Activated CD8-positive, alpha-beta memory T cell treated with anti-CD3 and anti-CD28 coated beads, Interleukin-2, amount 10 ng/mL, durations not matched to agents 7 days and 5 days (primary cell): ENCODE measurements at regions not wholly inside any gene's neighbourhood (a gene's known extent, or its start where the extent isn't known, plus 50 kb on each side); places are given as distances from the start of the nearest gene placed in this dataset.
A peak's percentile ranks its signal among the peaks of the same experiment; 100 is the strongest.

Experiments
- ATAC-seq: fragments of 150-1000 bp; cut with Tn5 transposase; one replicate; pipeline ENCODE4 v1.10.0; 2021; ENCODE audit warnings: moderate library complexity
- CTCF ChIA-PET: fragments of 350-600 bp; sonication (Branson Sonifier 250); formaldehyde crosslinking; loops from one replicate; lab custom pipeline; 2021; ENCODE audit warnings: antibody characterized with exemption; lab: Charles Lee
- DNase-seq: peaks from one replicate; pipeline ENCODE4 v3.0.0-alpha.2; 2020
- H3K27ac Mint-ChIP-seq: one replicate; pipeline ENCODE4 v1.8.0; 2021; ENCODE audit warnings: mild to moderate bottlenecking, mixed read lengths
- H3K27me3 Mint-ChIP-seq: one replicate; pipeline ENCODE4 v1.8.0; 2021; ENCODE audit warnings: mixed read lengths
- H3K36me3 Mint-ChIP-seq: one replicate; pipeline ENCODE4 v1.8.0; 2021; ENCODE audit warnings: mild to moderate bottlenecking, mixed read lengths
- H3K4me1 Mint-ChIP-seq: one replicate; pipeline ENCODE4 v1.8.0; 2021; ENCODE audit warnings: mixed read lengths
- H3K4me3 Mint-ChIP-seq: one replicate; pipeline ENCODE4 v1.8.0; 2021; ENCODE audit warnings: mild to moderate bottlenecking, moderate library complexity, mixed read lengths
- H3K9me3 Mint-ChIP-seq: one replicate; pipeline ENCODE4 v1.8.0; 2022; ENCODE audit warnings: low read depth, mixed read lengths

- Mint-ChIP-seq H3K4me3 (no peak overlapping the region), H3K27ac (peak overlapping the region; percentile 67), H3K36me3 (peaks cover 4% of the 10 kb centered on the region), H3K27me3 (peaks cover under 1% of the 10 kb centered on the region), H3K9me3 (peaks cover 3% of the 10 kb centered on the region), H3K4me1 (peaks cover 48% of the 10 kb centered on the region)
- CTCF ChIA-PET, result interaction anchor here (1.0 to 4.3 kb wide), 9 partner anchors 32 to 179 kb away, joined by 3 to 21 read pairs (median 3); partner anchors contain the start of gene ADAM17
- ATAC-seq (peak; percentile 51), DNase-seq (peak; percentile 83)
These were observed 104.5 kb upstream of the YWHAQ start for GRCh38 chr2:9735335-9735734.

DNA sequence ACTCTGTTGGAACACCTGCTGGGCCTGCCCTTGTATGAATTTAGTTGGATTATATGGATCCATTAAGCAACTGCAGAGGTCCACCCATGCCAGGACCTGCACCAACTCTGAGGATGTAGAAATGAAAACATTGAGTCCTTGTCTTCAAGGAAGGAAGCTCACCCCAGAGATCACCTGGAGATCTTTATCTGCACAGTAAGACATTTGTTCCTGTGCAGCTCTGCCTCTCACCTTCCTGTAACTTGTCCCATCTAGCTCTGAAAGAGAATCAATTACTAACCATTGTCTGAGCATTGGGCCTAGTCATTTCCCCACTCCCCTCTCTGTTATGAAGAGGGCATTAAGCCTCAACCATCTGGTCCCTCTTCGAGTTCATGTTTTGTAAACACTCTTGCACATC, 105.2 kb upstream of the YWHAQ start:
- H3K27ac Mint-ChIP-seq, result peak overlapping the region; percentile 67
- CTCF ChIA-PET, result interaction anchor here (1.0 to 4.3 kb wide), 11 partner anchors 16 to 262 kb away, joined by 3 to 21 read pairs (median 5); partner anchors contain the start of gene ADAM17

DNA sequence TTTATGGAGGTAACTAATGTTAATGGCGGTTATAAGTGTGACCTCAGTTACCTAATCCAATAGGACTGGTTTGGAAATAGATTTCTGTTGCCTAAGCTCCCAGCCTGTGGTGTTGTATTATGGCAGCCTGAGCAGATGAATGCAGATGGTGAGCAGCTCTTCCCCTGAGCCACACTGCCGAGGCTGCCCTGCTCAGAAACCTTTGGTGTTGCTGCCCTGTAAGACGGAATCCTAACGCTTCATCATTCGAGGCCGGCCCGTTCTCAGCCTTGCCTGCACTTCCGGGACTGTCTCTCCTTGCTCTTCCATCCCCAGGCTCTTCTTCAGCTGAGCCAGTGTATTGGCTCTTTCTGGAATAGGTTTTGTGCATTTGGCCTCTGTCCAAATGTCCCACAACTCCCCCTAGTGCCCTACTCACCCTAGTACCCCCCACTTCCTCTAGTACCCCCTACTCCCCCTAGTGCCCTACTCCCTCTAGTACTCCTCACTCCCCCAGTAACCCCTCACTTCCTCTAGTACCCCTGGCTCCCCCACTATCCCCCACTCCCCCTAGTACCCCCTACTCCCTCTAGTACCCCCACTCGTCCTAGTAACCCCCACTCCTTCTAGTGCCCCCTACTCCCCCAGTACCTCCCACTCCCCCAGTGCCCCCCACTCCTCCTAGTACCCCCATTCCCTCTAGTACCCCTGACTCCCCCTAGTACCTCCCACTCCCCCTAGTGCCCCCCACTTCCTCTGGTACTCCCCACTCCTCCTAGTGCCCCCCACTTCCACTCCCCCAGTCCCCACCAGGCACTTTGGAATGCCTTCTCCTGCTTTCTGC, 106.0 kb upstream of the TAF1B start:
- Mint-ChIP-seq H3K27ac (peak overlapping the region; percentile 67), H3K4me1 (peaks cover 48% of the 10 kb centered on the region), H3K9me3 (peaks cover 3% of the 10 kb centered on the region), H3K4me3 (no peak overlapping the region), H3K36me3 (peaks cover 5% of the 10 kb centered on the region), H3K27me3 (no peaks in the 10 kb centered on the region)
- DNase-seq, result peak; percentile 49
- CTCF ChIA-PET, result interaction anchor here (0.7 to 4.3 kb wide), 11 partner anchors 11 to 263 kb away, joined by 3 to 21 read pairs (median 4); partner anchors contain the start of gene ADAM17
- ATAC-seq, result peak; percentile 22

More for the DNA sequence above, 105.2 kb upstream of the YWHAQ start:
- Mint-ChIP-seq H3K27me3 (no peaks in the 10 kb centered on the region), H3K9me3 (peaks cover 3% of the 10 kb centered on the region), H3K4me3 (no peak overlapping the region), H3K4me1 (peaks cover 48% of the 10 kb centered on the region), H3K36me3 (peaks cover 4% of the 10 kb centered on the region)
- ATAC-seq (peak; percentile 35), DNase-seq (no peak)

DNA sequence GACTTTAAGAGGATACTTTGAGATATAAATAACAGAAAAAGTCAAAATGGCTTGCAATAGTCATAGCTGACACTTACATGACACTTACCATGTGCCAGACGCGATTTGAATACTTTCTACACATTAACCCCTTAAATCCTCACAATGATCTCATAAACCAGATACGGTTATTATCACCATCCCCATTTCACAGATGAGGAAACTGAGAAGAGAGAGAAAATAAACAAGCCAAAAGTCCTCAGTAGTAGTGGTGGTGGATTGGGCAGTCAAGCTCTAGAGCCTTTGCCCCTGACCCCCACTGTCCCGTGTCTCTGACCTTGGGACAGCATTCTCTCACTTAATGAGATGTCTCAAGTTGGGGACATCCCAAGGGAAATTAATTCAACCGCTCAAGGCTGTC, 105.2 kb upstream of the TAF1B start:
- H3K27me3 Mint-ChIP-seq, result no peaks in the 10 kb centered on the region
- peaks cover 44% of the 10 kb centered on the region for H3K4me1 Mint-ChIP-seq
- DNase-seq, result no peak
- CTCF ChIA-PET, result interaction anchor here (0.7 to 4.3 kb wide), 3 partner anchors 11 to 35 kb away, joined by 4 to 21 read pairs (median 5); no protein-coding TSS in a partner anchor
- H3K4me3 Mint-ChIP-seq, result no peak overlapping the region
- no peak overlapping the region for H3K27ac Mint-ChIP-seq
- H3K9me3 Mint-ChIP-seq, result peaks cover 3% of the 10 kb centered on the region
- ATAC-seq, result no peak
- peaks cover 5% of the 10 kb centered on the region for H3K36me3 Mint-ChIP-seq

DNA sequence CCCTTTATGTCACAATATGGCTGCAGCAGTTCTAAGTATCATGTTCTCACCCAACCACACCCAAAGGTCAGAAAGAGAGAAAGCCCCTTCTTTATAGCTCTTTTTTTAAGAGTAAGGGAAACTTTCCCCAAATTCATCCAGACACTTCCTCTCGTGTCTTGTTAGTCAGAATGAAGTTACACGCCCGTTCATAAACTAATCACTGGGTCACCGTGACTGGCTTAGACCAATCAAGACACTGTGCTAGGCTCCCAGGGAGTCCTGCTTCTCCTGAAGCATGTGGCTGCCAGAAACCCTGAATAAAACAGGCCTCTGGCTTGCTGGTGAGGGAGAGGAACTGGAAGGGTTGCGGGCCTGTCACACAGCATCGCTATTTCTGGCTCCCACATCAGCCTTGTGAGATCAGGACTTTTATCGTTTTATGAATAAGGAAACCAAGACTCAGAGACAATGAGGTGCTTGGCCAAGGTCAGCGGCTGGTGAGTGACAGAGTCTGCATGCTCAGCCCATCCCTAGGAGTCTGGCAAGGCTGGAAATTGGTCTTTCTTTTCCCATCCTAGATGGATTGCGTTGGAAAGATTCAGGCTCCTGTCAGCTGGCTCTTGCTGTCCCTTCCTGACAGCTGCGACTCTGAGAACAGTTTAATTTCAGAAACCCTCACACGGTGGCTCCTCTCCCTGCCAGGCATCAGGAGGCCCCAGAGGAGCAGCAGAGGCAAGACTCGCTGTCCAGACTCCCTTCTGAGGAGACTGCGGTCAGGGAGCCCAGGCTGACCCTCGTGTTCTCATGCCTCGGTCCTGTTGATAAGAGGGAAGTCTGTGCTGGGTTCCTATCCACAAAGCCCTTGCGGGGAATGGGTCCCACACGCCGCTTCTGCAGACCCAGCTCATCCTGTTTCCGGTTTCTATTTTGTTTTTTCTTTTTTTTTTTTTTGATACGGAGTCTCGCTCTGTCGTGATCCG, 104.5 kb upstream of the TAF1B start:
- Mint-ChIP-seq H3K27me3 (peaks cover 2% of the 10 kb centered on the region), H3K36me3 (peaks cover 5% of the 10 kb centered on the region), H3K4me1 (peaks cover 44% of the 10 kb centered on the region), H3K27ac (peak overlapping the region; percentile 89), H3K4me3 (peak overlapping the region; percentile 47), H3K9me3 (peaks cover 3% of the 10 kb centered on the region)
- CTCF ChIA-PET, result interaction anchor here (1.7 to 4.3 kb wide), 2 partner anchors 27 to 35 kb away, joined by 5 to 21 read pairs; no protein-coding TSS in a partner anchor
- ATAC-seq (peak; percentile 5), DNase-seq (no peak)

DNA sequence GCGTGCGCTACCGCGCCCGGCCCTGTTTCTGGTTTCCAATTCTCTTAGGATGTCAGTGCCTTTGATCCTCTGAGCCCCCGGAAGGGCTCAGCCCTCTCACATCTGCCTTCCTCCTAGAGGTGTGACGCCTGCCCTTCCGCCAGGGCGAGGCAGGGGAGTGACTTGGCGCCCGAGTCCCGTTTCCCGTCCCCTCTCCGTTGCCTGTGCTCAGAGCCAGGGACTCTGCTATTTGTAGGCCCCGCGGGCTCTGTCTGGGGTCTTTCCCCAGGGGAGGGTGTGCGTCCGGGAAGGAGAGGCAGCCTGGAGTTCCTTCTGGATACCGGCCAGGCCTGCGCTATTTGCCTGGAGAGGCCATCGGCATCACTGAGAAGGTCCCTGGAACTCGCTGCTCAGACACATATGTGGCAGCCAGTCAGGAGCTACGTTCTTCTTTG, 103.7 kb upstream of the TAF1B start:
- Mint-ChIP-seq H3K9me3 (no peaks in the 10 kb centered on the region), H3K4me1 (peaks cover 44% of the 10 kb centered on the region), H3K27ac (peak overlapping the region; percentile 89), H3K36me3 (peaks cover 1% of the 10 kb centered on the region), H3K4me3 (peak overlapping the region; percentile 47), H3K27me3 (peaks cover 2% of the 10 kb centered on the region)
- DNase-seq (peak; percentile 72), ATAC-seq (peak; percentile 73)
- CTCF ChIA-PET, result interaction anchor here (1.7 kb wide), 1 partner anchor 27 kb away, joined by 5 read pairs; no protein-coding TSS in a partner anchor

DNA sequence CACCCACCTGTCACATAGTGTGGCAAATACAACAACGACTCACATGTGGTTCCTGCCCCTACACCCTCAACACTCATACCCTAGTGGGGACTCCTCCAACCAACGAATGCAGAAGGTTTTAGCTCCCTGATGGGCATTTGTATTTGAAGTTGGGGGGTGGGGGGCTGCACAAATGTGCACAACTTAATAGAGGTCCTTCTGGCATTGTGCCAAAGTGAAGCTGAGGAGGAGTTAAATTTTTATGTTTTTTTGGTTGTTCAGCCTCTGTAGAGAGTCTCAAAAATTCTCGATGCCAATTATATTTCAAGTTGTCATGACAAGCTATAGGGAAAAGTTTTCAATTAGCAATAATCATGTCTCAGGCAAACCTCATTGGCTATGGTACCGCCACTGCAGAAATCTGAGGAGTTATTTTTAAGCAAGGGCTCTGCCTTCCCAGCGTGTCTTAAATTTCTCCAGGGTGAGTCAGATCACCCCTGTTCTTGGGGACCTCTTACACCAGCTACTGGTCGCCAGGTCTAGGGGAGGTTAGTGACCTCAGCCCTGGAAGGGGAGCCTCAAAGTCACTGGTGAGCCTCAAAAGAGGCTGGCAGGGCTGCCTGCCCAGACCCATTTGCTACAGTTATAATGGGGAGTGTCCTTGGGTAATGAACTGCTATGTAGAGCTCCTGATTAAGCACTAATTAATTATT, 102.7 kb upstream of the TAF1B start:
- H3K9me3 Mint-ChIP-seq, result no peaks in the 10 kb centered on the region
- no peak overlapping the region for H3K4me3 Mint-ChIP-seq
- peaks cover 36% of the 10 kb centered on the region for H3K4me1 Mint-ChIP-seq
- no peak for DNase-seq
- no peak for ATAC-seq
- peaks cover 1% of the 10 kb centered on the region for H3K36me3 Mint-ChIP-seq
- CTCF ChIA-PET, result interaction anchor here (1.2 kb wide), 1 partner anchor 10 kb away, joined by 5 read pairs; no protein-coding TSS in a partner anchor
- H3K27ac Mint-ChIP-seq, result no peak overlapping the region
- H3K27me3 Mint-ChIP-seq, result peaks cover 2% of the 10 kb centered on the region

DNA sequence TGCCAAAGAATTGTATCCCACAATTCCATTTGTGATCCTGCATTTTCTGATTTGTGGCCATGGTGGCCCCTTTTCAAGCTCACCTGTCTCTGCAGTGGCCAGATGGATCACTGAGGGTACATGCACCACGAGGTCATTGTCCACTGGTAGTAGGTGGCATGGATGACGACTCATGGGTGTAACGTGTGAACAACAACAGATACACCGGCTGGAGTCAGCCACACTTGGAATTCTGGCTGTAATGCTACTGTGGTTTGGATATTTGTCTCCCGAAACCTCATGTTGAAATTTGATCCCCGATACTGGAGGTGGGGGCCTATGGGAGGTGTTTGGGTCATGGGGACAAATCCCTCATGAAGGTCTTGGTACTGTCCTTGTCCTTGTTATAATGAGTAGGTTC, 102.2 kb upstream of the TAF1B start:
- DNase-seq (no peak), ATAC-seq (no peak)
- peaks cover 2% of the 10 kb centered on the region for H3K27me3 Mint-ChIP-seq
- H3K9me3 Mint-ChIP-seq, result no peaks in the 10 kb centered on the region
- H3K4me3 Mint-ChIP-seq, result no peak overlapping the region
- no peak overlapping the region for H3K27ac Mint-ChIP-seq
- peaks cover 30% of the 10 kb centered on the region for H3K4me1 Mint-ChIP-seq
- CTCF ChIA-PET, result interaction anchor here (1.2 kb wide), 1 partner anchor 9 kb away, joined by 5 read pairs; no protein-coding TSS in a partner anchor
- H3K36me3 Mint-ChIP-seq, result peaks cover 1% of the 10 kb centered on the region

- no peak overlapping the region for H3K4me3 Mint-ChIP-seq
- CTCF ChIA-PET, result interaction anchor here (0.9 kb wide), 2 partner anchors 10 to 18 kb away, joined by 3 read pairs; no protein-coding TSS in a partner anchor
- ATAC-seq (no peak), DNase-seq (no peak)
- no peaks in the 10 kb centered on the region for H3K9me3 Mint-ChIP-seq
- H3K36me3 Mint-ChIP-seq, result peaks cover 1% of the 10 kb centered on the region
- H3K27me3 Mint-ChIP-seq, result peaks cover 2% of the 10 kb centered on the region
- H3K27ac Mint-ChIP-seq, result no peak overlapping the region
- H3K4me1 Mint-ChIP-seq, result peaks cover 18% of the 10 kb centered on the region
These were observed 100.7 kb upstream of the TAF1B start for GRCh38 chr2:9742601-9743000.

DNA sequence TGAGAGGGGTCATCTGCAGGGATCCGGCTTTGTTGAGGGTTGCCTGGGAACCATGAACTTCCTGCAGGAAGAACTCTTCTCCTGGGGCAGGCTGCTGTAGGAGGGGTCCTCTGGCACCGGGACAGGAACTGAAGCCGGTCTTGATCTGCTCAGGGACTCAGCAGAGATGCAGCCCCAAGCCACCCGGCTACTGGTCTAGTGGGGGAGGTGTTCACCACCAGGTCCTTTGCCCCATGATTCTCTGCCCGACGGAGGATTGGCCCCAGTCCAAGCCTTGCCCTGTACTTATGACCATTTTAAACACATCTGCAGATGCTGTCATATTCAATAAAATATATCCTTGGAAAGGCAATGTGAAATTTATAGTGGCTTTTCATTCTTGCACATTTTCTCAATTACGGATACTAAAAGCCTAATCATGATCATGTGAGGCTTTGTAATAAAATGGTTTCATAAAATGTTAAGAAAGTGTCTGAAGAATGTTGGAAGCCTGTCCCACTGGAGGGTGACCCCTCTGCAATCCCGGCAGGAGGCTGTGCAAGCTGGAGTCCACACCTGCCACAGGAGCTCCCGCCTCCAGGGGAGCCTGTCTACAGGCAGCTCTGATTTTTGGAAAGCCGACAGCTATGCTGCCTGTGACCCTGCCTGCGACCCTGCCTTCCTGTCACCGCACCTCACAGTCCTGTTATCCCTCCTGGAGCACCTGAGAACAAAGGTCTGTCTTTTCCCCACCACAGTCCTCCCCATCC, 98.8 kb upstream of the TAF1B start:
- Mint-ChIP-seq H3K27ac (no peak overlapping the region), H3K4me3 (no peak overlapping the region), H3K36me3 (peaks cover 1% of the 10 kb centered on the region), H3K27me3 (peaks cover 2% of the 10 kb centered on the region), H3K4me1 (peaks cover 15% of the 10 kb centered on the region), H3K9me3 (no peaks in the 10 kb centered on the region)
- ATAC-seq (no peak), DNase-seq (no peak)
- CTCF ChIA-PET, result interaction anchor here (1.1 kb wide), 1 partner anchor 26 kb away, joined by 3 read pairs; no protein-coding TSS in a partner anchor

DNA sequence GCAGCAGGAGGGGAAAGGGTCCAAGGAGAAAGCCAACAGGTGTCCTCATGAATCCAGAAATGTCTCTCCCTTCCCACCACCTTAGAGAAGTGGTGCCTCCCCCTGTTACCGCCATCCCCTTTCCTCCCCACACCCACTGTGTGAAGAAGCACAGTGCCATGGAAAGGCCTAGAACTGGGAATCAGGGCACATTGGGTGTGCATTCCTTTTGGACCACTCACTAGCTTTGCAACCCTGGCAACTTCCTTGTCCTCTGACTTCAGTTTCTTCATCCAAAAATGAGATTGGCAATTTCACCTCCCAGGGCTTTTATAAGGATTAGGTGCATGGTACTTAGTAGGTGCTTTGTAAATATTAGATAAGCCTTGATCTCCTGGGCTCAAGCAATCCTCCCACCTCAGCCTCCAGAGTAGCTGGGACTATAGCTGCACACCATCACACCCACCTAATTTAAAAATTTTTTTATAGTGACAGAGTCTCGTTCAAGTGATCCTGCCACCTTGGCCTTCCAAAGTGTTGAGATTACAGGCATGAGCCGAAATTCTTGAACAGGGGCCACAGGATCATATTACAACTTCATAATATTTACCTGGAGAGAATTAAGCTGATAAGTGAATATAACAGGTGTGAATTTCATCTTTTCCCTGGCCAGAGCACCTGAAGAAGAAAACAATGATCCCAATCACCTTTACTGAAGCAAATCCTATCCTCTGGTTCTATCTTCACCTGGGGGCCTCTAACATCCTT, 97.9 kb upstream of the TAF1B start:
- peaks cover 1% of the 10 kb centered on the region for H3K36me3 Mint-ChIP-seq
- no peak overlapping the region for H3K4me3 Mint-ChIP-seq
- DNase-seq, result no peak
- peaks cover 2% of the 10 kb centered on the region for H3K27me3 Mint-ChIP-seq
- peaks cover 19% of the 10 kb centered on the region for H3K4me1 Mint-ChIP-seq
- CTCF ChIA-PET, result interaction anchor here (1.1 kb wide), 1 partner anchor 25 kb away, joined by 3 read pairs; no protein-coding TSS in a partner anchor
- no peak overlapping the region for H3K27ac Mint-ChIP-seq
- no peak for ATAC-seq
- H3K9me3 Mint-ChIP-seq, result no peaks in the 10 kb centered on the region
